Medulla oblongata (tissue), 1 donor: ENCODE measurements at regions not wholly inside any gene's neighbourhood (a gene's known extent, or its start where the extent isn't known, plus 50 kb on each side); places are given as distances from the start of the nearest gene placed in this dataset.
"Not testable (repeated sequence)": the region's sequence is repeated elsewhere in the genome, so short reads cannot be mapped to it uniquely, and the experiment has no call there.

ENCODE experiments used
- DNase-seq: peaks from one replicate; pipeline ENCODE4 v3.0.0-alpha.2; 2015; ENCODE audit errors: extremely low spot score

GRCh38 chr10:121690152-121690848 lies 92.1 kb upstream of the FGFR2 start:
- DNase-seq: no peak

- no peak for DNase-seq
These were observed 89.0 kb upstream of the FGFR2 start for GRCh38 chr10:121687095-121687813.

DNA sequence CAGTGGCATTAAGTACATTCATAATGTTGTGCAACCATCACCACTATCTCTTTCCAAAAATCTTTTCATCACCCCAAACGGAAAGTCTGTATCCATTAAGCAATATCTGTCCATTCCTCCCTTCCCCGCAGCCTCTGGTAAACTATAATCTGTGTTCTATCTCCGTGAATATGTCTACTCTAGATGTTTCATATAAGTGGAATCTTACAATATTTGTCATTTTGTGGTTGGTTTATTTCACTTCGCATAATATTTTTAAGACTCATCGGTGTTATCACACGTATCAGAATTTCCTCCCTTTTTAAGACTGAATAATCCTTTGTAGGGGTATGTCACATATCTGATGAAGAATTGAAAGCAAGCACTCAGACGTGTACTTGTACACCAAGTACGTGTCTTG lies 86.0 kb upstream of the FGFR2 start:
- DNase-seq: no peak

- DNase-seq: no peak
These were observed 85.6 kb upstream of the FGFR2 start for GRCh38 chr10:121683816-121684215.

GRCh38 chr10:121683366-121683765 lies 85.1 kb upstream of the FGFR2 start:
- no peak for DNase-seq

- peak; percentile 52 for DNase-seq
These were observed 83.9 kb upstream of the FGFR2 start for GRCh38 chr10:121681997-121682687.

- DNase-seq: no peak
These were observed 82.8 kb upstream of the FGFR2 start for GRCh38 chr10:121680879-121681655.

DNA sequence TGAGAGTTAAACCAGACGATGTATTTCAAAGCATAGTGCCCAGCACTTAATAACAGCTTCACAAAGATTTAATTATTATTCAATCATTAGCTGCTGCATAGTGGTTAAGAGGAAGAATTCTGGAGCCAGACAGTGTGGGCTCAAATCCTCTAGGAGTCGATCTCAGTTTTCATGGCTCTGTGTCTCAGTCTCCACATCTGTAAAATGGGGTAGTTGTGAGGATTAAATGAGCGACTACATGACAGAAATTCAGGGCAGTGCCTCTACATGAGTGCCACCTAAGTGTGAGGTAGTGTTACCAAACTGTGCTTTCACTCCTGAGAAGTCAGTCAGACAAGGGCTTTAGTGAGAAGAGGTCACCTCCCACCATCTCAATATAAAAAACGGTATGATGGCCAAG lies 81.7 kb upstream of the FGFR2 start:
- no peak for DNase-seq

GRCh38 chr10:121678631-121679174 lies 80.5 kb upstream of the FGFR2 start:
- no peak for DNase-seq

DNA sequence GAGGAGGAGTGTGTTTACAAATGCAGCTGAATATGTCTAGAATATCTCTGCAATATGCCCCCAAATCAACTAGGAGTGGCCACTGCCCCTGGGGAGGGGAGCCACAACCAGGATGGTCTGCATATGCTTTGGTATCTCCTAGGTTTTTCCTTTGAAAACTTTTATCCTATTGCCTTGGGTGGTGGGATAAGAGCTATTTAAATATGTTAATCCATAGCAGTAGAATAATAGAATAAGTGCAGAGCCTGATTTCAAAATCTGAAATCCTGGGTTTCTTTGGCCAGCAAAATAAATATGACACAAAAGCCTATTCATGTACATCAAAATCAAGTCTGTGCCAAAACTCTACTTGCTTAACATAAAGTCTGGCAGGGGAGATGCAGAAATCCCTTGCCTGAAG lies 79.6 kb upstream of the FGFR2 start:
- DNase-seq: no peak

- no peak for DNase-seq
These were observed 77.1 kb upstream of the FGFR2 start for GRCh38 chr10:121675344-121675743.

DNA sequence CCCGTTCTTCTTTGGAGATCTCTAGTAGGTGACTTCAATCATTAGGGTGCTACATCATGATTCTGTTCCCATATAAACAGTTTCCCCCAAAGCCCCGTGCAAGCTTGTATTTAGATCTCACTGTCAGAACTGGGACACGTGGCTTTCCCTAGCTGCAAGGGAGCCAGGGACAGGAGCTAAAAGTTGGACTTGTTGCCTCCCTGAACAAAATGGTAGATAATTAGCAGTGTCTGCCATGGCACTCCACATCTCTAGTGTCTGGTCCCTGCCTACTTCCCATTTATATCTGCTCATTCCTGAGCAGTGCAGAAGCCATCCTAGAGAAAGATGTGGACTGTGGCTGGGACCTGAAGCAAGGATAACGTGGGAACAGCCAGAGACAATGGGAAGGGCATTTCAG lies 76.6 kb upstream of the FGFR2 start:
- DNase-seq: no peak

GRCh38 chr10:121672733-121673132 lies 74.5 kb upstream of the FGFR2 start:
- no peak for DNase-seq

DNA sequence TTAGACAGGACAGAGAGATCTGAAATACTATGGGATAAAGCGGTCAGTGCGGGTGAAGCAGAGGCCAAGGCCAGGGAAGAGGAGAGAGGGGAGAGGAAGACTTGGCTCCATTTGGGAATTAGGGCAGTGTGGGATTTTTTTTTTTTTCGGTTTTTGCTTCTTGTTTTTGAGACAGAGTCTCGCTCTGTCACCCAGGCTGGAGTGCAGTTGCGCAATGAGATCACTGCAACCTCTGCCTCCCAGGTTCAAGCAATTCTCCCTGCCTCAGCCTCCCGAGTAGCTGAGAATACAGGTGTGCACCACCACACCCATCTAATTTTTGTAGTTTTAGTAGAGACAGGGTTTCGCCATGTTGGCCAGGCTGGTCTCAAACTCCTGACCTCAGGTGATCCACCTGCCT lies 71.6 kb upstream of the FGFR2 start:
- DNase-seq: not testable (repeated sequence)

DNA sequence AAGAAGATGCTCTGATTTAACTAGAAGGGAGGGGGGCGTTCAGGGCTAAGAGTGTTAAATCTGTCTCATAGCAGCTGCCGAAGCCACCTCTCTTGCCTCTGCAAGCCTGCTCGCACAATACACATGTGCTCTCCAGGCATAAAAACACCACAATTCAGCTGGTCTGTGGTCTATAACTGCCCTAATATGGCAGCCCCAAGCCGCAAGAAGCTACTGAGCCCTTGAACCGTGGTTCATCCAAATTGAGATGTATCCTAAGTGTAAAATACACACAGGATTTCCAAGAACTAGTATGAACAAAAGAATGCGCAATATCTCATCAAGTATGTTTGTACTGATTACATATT lies 70.8 kb upstream of the FGFR2 start:
- no peak for DNase-seq

DNA sequence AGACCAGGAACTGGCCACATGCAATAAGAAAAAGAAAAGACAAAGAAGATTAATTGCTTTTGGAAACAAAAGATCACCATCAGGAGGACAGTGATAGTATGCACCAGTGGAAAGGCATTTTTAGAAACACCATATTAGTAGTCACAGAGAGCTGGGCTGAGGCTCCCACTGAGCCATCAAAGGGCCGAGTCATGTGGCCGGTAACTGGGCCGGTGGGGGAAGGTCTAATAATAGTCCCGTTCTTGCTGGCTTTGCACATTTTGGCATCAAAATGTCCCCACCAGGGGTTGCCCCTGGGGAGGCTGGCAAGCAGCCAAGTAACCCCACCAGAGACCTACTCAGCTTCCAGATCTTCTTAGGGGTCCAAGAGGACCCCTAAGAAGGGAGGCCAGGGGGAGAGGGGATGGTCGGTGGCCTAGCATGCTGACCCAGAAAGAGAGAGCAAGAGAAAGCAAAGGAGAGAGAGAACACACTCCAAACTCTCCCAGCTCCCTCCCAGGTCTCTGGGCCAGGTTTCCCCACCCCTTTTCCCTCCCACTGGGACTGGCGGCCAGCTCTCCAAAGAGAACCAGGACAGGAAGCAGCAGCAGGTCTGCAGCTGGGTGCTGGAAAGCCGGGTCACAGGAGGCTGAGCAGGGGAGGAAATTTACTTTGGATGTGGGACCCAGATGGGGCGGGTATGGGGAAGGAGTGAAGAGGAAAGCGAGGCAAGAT lies 70.2 kb upstream of the FGFR2 start:
- peak; percentile 70 for DNase-seq

DNA sequence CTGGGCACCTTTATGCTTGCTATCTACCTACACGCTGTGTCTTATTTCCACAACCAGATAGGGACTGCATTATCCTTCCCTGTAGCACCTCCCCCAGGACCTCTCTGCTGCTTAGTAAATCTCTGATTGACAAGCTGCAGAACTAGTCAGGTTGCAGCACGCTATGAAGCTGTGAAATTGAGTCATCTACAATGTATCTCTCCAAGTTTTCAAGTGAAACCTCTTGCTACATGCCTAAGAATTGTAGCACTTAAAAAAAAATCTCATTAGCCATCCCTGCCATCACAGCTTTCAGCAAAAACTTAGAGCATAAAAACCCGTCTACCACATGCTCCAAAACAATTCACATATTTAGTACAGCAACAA lies 69.7 kb upstream of the FGFR2 start:
- no peak for DNase-seq

DNA sequence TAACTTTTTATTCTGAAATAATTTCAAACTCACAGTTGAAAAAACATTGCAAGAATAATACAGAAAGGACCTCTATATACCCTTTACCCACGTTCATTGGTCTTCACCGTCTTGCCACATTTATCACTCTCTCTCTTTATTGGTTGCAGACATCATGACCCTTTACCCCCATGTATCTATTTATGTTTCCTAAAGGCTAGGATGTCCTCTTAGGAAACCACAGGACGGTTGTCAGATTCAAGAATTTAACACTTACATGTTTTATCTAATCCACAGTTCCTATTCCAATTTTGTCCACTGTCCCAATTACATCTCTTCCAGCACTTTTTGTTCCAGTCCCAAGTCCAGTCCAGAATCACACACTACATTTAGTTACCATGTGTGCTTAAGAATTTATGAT lies 67.6 kb upstream of the FGFR2 start:
- no peak for DNase-seq

DNA sequence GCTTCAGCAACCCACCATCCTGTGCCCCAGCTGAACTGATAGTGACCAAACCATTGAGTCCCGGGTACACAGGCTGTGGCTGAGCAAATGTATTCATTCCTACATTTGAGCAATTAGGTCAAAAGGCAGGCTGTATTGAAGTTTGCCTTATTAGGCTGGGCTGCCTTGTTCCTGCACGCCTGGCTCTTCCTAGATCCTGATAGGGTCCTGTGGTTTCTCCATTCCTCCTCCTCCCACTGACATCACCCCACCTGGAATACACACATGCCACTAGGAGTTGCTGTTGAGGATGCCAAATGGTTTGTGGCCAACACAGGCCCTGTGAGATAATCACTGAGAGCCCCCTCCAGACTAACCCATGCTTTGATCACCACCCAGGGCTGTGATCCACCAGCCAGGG lies 66.4 kb upstream of the FGFR2 start:
- DNase-seq: no peak

- DNase-seq: peak; percentile 43
These were observed 65.0 kb upstream of the FGFR2 start for GRCh38 chr10:121662945-121663917.
